Endodermal cell (in vitro differentiated cells): ENCODE measurements at regions not wholly inside any gene's neighbourhood (a gene's known extent, or its start where the extent isn't known, plus 50 kb on each side); places are given as distances from the start of the nearest gene placed in this dataset.

ENCODE experiments used
- DNase-seq: peaks from one replicate; pipeline ENCODE4 v3.0.0-alpha.2; 2017
- H3K27ac ChIP-seq: 2 replicates; pipeline ENCODE4 v1.5.1; 2013; ENCODE audit warnings: mild to moderate bottlenecking, low read depth, low read length, moderate library complexity
- H3K27me3 ChIP-seq: 2 replicates; pipeline ENCODE4 v1.6.1; 2013; ENCODE audit warnings: mild to moderate bottlenecking, low read length, moderate library complexity; ENCODE audit not compliant: insufficient read depth, control insufficient read depth, poor library complexity, severe bottlenecking
- H3K36me3 ChIP-seq: 2 replicates; pipeline ENCODE4 v1.7.0; 2013; ENCODE audit warnings: mild to moderate bottlenecking, low read length, moderate library complexity; ENCODE audit not compliant: control insufficient read depth, insufficient read depth
- H3K4me1 ChIP-seq: one replicate; pipeline ENCODE4 v1.7.0; 2013; ENCODE audit warnings: low read length; ENCODE audit not compliant: control insufficient read depth, insufficient read depth
- H3K4me3 ChIP-seq: 2 replicates; pipeline ENCODE4 v1.5.1; 2013; ENCODE audit warnings: mild to moderate bottlenecking, low read length, moderate library complexity
- H3K9ac ChIP-seq: 2 replicates; pipeline ENCODE4 v1.6.1; 2013; ENCODE audit warnings: mild to moderate bottlenecking, low read length, moderate library complexity; ENCODE audit not compliant: poor library complexity, severe bottlenecking; ENCODE audit errors: extremely low read depth
- H3K9me3 ChIP-seq: 2 replicates; pipeline ENCODE4 v1.6.1; 2013; ENCODE audit warnings: mild to moderate bottlenecking, low read length, moderate library complexity; ENCODE audit not compliant: control insufficient read depth
- H3K27ac Mint-ChIP-seq: 2 replicates; pipeline ENCODE4 v1.8.0; 2020; ENCODE audit warnings: mixed read lengths
- H3K27me3 Mint-ChIP-seq: 2 replicates; pipeline ENCODE4 v1.8.0; 2021; ENCODE audit warnings: mild to moderate bottlenecking, mixed read lengths; ENCODE audit not compliant: insufficient read depth
- H3K36me3 Mint-ChIP-seq: 2 replicates; pipeline ENCODE4 v1.8.0; 2020; ENCODE audit warnings: low read depth, mixed read lengths
- H3K4me1 Mint-ChIP-seq: 2 replicates; pipeline ENCODE4 v1.8.0; 2020; ENCODE audit warnings: mixed read lengths
- H3K4me3 Mint-ChIP-seq: 2 replicates; pipeline ENCODE4 v1.8.0; 2020; ENCODE audit warnings: mild to moderate bottlenecking, moderate library complexity, mixed read lengths
- H3K9me3 Mint-ChIP-seq: 2 replicates; pipeline ENCODE4 v1.8.0; 2020; ENCODE audit warnings: mild to moderate bottlenecking, mixed read lengths
- WGBS, 2 experiments: methylation state at CpG; one replicate each; pipeline versions ENCODE4 v1.1.5 to v1.1.7; 2013; ENCODE audit warnings: missing lambda C conversion rate in 2 of 2, mixed read lengths in 1 of 2; ENCODE audit not compliant: insufficient coverage in 1 of 2, insufficient read length in 1 of 2; 5-methylcytosine and 5-hydroxymethylcytosine counted together
- TF ChIP-seq, protein P1 (sequence below): fragments of 200-600 bp; sonication (generic); conservative IDR thresholded peaks from 2 replicates; pipeline ENCODE4 v1.5.0; 2021; ENCODE audit warnings: antibody characterized with exemption, mild to moderate bottlenecking

DNA sequence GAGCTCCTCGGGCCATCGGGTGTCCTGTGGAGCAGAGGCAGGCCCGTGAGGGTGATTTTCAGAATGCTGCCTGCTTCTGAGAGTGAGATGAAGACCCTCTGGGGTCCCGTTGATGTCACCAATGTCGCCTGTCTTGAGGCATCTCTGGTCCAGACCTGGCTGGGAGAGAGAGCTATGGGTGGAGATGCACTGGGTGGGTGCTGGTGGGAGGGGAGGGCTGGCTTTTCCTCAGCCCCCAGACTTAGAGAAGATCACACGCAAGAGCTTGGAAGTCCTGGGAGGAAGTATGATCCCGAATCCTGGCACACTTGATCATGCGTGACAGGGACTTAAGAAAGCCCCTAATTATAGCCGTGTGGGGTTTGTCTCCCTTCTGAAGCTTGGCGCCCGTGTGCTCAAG is 103.2 kb upstream of the CD93 start:
- no peak overlapping the region for H3K4me3 Mint-ChIP-seq
- peaks cover 3% of the 10 kb centered on the region for H3K4me1 Mint-ChIP-seq
- DNase-seq = no peak
- WGBS, 2 experiments = 88 to 95% methylated on average over 6 to 11 of the region's 11 CpGs
- H3K27ac Mint-ChIP-seq = no peak overlapping the region
- no peaks in the 10 kb centered on the region for H3K36me3 Mint-ChIP-seq
- H3K9ac ChIP-seq = no peak overlapping the region
- H3K9me3 Mint-ChIP-seq = peaks cover 14% of the 10 kb centered on the region
- H3K27ac ChIP-seq = no peak overlapping the region
- H3K27me3 ChIP-seq = no peaks in the 10 kb centered on the region
- H3K4me1 ChIP-seq = no peaks in the 10 kb centered on the region
- H3K36me3 ChIP-seq = no peaks in the 10 kb centered on the region
- no peak overlapping the region for H3K4me3 ChIP-seq
- no peaks in the 10 kb centered on the region for H3K9me3 ChIP-seq
- TF ChIP-seq, protein P1, sequence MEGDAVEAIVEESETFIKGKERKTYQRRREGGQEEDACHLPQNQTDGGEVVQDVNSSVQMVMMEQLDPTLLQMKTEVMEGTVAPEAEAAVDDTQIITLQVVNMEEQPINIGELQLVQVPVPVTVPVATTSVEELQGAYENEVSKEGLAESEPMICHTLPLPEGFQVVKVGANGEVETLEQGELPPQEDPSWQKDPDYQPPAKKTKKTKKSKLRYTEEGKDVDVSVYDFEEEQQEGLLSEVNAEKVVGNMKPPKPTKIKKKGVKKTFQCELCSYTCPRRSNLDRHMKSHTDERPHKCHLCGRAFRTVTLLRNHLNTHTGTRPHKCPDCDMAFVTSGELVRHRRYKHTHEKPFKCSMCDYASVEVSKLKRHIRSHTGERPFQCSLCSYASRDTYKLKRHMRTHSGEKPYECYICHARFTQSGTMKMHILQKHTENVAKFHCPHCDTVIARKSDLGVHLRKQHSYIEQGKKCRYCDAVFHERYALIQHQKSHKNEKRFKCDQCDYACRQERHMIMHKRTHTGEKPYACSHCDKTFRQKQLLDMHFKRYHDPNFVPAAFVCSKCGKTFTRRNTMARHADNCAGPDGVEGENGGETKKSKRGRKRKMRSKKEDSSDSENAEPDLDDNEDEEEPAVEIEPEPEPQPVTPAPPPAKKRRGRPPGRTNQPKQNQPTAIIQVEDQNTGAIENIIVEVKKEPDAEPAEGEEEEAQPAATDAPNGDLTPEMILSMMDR = no peak
- peaks cover 11% of the 10 kb centered on the region for H3K27me3 Mint-ChIP-seq

DNA sequence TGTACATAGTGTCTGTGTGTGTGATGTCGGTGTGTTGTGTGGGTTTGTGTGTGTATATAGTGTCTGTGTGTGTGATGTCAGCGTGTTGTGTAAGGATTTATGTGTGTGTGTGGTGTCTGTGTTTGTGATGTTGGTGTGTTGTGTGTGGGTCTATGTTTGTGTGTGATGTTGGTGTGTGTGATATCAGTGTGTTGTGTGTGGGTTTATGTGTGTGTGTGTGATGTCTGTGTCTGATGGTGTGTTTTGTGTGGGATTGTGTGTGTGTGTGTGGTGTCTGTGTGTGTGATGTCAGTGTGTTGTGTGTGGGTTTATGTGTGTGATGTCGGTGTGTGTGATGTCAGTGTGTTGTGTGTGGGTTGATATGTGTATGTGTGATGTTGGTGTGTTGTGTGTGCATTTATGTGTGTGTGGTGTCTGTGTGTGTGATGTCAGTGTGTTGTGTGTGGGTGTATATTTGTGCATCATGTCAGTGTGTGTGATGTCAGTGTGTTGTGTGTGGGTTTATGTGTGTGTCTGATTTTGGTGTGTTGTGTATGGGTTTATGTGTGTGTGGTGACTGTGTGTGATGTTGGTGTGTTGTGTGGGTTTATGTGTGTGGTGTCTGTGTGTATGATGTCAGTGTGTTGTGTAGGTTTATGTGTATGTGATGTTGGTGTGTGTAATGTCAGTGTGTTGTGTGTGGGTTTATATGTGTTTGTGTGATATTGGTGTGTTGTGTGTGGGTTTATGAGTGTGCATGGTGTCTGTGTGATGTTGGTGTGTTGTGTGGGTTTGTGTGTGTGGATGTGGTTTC is 102.4 kb upstream of the CD93 start:
- no peak overlapping the region for H3K9ac ChIP-seq
- no peaks in the 10 kb centered on the region for H3K36me3 Mint-ChIP-seq
- H3K27ac ChIP-seq = no peak overlapping the region
- 94% methylated on average over 3 of the region's 3 CpGs; no CpG with 5 or more reads in 1 of the 2 experiments for WGBS, 2 experiments
- TF ChIP-seq, protein P1 = no peak
- H3K36me3 ChIP-seq = no peaks in the 10 kb centered on the region
- H3K27ac Mint-ChIP-seq = no peak overlapping the region
- peaks cover 3% of the 10 kb centered on the region for H3K4me1 Mint-ChIP-seq
- no peak overlapping the region for H3K4me3 Mint-ChIP-seq
- H3K9me3 ChIP-seq = no peaks in the 10 kb centered on the region
- no peak overlapping the region for H3K4me3 ChIP-seq
- H3K4me1 ChIP-seq = no peaks in the 10 kb centered on the region
- no peaks in the 10 kb centered on the region for H3K27me3 ChIP-seq
- peaks cover 11% of the 10 kb centered on the region for H3K27me3 Mint-ChIP-seq
- H3K9me3 Mint-ChIP-seq = peaks cover 14% of the 10 kb centered on the region
- DNase-seq = no peak

DNA sequence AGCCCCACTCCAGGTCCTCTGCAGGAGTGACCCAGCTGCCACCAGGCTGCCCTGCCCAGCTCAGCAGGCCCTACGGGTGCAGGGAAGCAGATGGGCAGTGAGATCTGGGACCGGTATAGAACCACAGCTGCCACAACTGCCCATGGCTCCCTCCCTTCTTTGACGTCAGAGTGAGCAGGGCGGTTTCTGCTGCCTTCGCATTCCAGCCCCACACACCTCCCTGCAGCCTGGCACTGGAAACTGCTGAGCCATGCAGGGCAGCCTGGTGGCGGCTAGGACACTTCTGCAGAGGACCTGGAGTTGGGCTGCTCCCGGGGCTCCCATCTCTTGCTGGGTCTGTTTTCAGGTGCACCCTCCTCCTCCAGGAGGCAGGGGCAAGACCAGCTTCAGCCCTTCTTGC is 101.6 kb upstream of the CD93 start:
- H3K27me3 Mint-ChIP-seq = peaks cover 12% of the 10 kb centered on the region

More for the DNA sequence above, 101.6 kb upstream of the CD93 start:
- DNase-seq = no peak
- Mint-ChIP-seq H3K4me1 (no peaks in the 10 kb centered on the region), H3K9me3 (peaks cover 18% of the 10 kb centered on the region), H3K27ac (no peak overlapping the region), H3K4me3 (no peak overlapping the region), H3K36me3 (no peaks in the 10 kb centered on the region)
- Histone ChIP-seq H3K4me3 (no peak overlapping the region), H3K27ac (no peak overlapping the region), H3K9me3 (no peaks in the 10 kb centered on the region), H3K4me1 (no peaks in the 10 kb centered on the region), H3K9ac (no peak overlapping the region), H3K36me3 (no peaks in the 10 kb centered on the region), H3K27me3 (no peaks in the 10 kb centered on the region)
- 90 to 96% methylated on average over 2 to 7 of the region's 7 CpGs for WGBS, 2 experiments
- TF ChIP-seq, protein P1 = no peak
